Fibroblast of the aortic adventitia (primary cell): ENCODE measurements at regions not wholly inside any gene's neighbourhood (a gene's known extent, or its start where the extent isn't known, plus 50 kb on each side); places are given as distances from the start of the nearest gene placed in this dataset.
A peak's percentile ranks its signal among the peaks of the same experiment; 100 is the strongest.

Experiments used
- DNase-seq: peaks from one replicate; pipeline ENCODE4 v3.0.0-alpha.2; 2010; ENCODE audit warnings: low read depth
- H3K4me3 ChIP-seq: 2 replicates; pipeline ENCODE4 v1.5.1; 2011; ENCODE audit warnings: low read depth, mild to moderate bottlenecking, control low read depth, low read length, moderate library complexity
- TF ChIP-seq, protein P1 (sequence below): IDR thresholded peaks from 2 replicates; pipeline ENCODE4 v1.5.1; 2011; ENCODE audit warnings: mild to moderate bottlenecking, low read length, control low read depth, inconsistent platforms; ENCODE audit not compliant: insufficient read depth

DNA sequence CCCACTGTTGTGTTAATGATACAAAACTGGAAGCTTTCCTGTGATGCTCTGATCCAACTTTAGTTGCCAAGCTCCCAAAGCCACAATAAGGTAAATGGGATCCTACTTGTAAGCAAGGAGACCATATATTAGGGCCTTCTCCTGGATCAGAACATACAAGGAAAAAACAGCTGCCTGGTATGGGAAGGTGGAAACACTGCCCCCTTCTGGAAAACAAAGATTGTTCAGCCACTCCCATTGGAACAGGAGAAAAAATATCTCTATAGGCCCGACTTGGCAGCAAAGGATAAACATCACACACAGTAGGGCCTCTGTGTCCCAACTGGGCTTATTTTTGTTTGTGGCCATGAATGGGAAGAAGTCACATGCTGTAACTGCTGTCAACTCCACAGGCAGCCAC is 166.5 kb downstream of the TBX22 start:
- TF ChIP-seq, protein P1, sequence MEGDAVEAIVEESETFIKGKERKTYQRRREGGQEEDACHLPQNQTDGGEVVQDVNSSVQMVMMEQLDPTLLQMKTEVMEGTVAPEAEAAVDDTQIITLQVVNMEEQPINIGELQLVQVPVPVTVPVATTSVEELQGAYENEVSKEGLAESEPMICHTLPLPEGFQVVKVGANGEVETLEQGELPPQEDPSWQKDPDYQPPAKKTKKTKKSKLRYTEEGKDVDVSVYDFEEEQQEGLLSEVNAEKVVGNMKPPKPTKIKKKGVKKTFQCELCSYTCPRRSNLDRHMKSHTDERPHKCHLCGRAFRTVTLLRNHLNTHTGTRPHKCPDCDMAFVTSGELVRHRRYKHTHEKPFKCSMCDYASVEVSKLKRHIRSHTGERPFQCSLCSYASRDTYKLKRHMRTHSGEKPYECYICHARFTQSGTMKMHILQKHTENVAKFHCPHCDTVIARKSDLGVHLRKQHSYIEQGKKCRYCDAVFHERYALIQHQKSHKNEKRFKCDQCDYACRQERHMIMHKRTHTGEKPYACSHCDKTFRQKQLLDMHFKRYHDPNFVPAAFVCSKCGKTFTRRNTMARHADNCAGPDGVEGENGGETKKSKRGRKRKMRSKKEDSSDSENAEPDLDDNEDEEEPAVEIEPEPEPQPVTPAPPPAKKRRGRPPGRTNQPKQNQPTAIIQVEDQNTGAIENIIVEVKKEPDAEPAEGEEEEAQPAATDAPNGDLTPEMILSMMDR: peak; percentile 23
- DNase-seq: peak; percentile 1
- no peak overlapping the region for H3K4me3 ChIP-seq

DNA sequence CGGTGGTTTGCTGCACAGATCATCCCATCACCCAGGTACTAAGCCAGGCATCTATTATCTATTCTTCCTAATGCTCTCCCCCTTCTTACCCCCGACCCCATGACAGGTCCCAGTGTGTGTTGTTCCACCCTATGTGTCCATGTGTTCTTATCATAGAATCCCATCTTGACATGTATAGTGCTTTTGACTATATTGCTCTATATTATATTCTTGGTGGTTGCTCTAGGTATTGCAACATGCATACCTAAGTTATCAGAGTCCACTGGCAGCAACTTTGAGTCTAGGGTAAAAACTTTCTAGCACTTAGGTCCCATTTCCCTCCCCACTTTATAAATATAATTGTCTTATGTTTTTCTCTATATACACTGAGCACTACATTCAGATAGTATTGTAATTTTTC is 170.3 kb downstream of the TBX22 start:
- TF ChIP-seq, protein P1: peak; percentile 8
- H3K4me3 ChIP-seq: no peak overlapping the region

DNA sequence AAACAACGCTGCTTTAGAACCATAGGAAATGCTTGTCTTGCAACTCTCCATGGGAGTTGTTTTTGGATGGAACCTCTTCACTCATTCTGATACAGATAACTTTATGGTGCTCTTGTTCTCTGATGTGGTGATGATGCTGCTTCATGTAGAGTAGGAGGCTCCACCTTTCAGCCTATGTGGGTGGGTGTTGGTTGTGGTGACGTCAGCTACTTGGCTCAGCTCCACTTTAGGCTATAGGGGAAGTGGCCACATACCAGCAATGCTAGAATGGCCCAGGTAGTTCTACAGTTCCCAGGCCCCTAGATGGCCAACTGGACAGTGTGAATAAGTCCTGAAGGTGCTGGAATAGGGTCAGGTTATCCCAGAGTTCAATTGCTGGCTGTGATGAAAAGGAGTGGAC is 192.1 kb downstream of the TBX22 start:
- no peak for DNase-seq
- TF ChIP-seq, protein P1: no peak
- no peak overlapping the region for H3K4me3 ChIP-seq

More for the DNA sequence above, 170.3 kb downstream of the TBX22 start:
- no peak for DNase-seq

DNA sequence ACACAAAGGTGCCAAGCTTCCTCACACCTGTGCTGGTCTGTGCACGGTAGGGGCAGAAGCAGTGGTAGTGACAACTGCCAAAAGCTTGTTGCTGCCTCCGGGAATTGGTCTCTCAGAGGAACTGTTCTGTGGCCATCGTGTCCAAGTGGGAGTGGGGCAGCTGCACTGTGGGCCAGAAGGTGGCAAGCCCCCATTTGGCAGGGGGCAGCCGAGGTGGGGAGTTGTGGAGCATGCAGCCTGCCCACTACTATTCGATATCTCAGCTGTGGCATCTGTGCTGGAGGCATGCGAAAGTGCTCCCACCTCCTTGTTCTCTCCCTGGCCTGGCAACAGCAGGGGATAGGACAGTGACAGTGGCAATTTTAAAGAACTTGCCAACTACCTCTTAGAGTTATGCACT is 192.8 kb downstream of the TBX22 start:
- H3K4me3 ChIP-seq: no peak overlapping the region
- no peak for DNase-seq
- TF ChIP-seq, protein P1: no peak

DNA sequence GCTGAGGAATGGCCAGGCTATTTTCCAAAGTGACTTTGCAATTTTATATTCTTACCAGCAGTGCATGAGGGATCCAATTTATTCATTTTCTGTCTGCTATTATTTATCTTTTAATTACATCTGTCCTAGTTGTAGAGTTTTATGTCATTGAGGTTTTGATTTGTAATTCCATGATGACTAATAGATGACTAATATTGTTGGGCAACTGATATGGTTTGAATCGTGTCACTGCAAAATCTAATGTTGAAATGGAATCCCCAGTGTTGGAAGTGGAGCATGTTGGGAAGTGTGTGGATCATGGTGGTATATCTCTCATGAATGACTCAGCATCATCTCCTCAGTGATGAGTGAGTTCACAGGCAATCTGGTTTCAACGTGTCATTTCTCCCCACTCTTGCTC is 201.5 kb downstream of the TBX22 start:
- DNase-seq: peak; percentile 83
- TF ChIP-seq, protein P1: no peak
- H3K4me3 ChIP-seq: no peak overlapping the region

DNA sequence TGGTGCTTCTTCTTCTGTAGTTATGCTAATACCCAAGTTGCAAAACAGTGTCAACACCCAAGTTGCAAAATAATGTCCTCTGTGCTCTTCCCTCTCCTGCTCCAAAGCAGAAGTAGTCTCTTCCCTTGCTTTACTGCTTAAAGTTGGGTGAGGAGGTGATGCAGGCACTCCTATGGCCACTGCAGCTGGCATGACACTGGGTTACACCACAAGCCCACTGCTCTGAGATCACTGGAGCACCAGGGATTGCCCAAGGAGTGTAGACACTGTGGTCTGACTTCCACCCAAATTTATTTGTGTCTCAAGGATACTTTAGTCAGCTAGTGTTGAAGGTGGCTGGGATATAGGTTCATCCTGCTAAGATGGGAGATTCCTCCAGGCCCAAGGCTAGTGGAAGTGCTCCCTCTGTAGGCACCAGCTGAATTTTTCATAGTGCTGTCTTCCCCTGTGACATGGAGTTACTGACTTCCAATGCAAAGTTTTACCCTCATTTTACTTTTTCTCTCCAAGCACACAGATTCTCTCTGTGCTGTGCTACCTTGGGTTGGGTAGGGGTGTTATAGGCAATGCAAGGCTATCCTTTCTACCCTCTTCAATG is 196.2 kb upstream of the TENT5D start:
- TF ChIP-seq, protein P1: peak; percentile 17
- H3K4me3 ChIP-seq: no peak overlapping the region
- DNase-seq: peak; percentile 8

DNA sequence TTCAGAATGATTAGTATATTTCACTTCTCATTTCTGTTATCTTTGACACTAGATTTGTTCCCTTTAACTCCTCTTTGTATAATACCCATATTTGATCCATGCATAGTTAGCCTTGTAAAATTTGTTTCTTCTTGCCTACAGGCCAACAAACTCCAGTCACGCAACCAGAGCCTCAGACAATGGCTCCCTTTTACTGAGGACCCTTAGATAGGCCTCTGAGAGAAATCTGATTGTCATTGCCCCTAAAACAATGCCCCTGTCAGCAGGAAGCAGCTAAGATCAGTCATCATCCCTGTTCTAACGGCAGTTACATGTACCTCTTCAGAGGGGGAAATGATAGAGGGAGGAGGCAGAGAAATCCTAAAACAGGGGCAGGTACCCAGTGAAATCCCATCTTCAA is 190.6 kb upstream of the TENT5D start:
- H3K4me3 ChIP-seq: no peak overlapping the region
- no peak for DNase-seq
- TF ChIP-seq, protein P1: no peak
